ENCODE measurements at regions not wholly inside any gene's neighbourhood (a gene's known extent, or its start where the extent isn't known, plus 50 kb on each side); places are given as distances from the start of the nearest gene placed in this dataset.
"Not testable (repeated sequence)": the region's sequence is repeated elsewhere in the genome, so short reads cannot be mapped to it uniquely, and the experiment has no call there.

GRCh38 chr4:140243278-140243753, 89.3 kb upstream of the MAML3 start:
- peak; percentile 4 to 17 for DNase-seq

- DNase-seq, result no peak
Measured at GRCh38 chr4:140242357-140243277, 88.6 kb upstream of the MAML3 start.

GRCh38 chr4:140240237-140240636, 86.3 kb upstream of the MAML3 start:
- no peak for DNase-seq

- no peak for DNase-seq
Measured at GRCh38 chr4:140239311-140239710, 85.3 kb upstream of the MAML3 start.

- no peak for DNase-seq
Measured at GRCh38 chr4:140238351-140239056, 84.5 kb upstream of the MAML3 start.

GRCh38 chr4:140237616-140238350, 83.8 kb upstream of the MAML3 start:
- DNase-seq, result no peak

GRCh38 chr4:140236654-140237169, 82.7 kb upstream of the MAML3 start:
- DNase-seq, result no peak

- no peak for DNase-seq
Measured at GRCh38 chr4:140234697-140235060, 80.7 kb upstream of the MAML3 start.

GRCh38 chr4:140233791-140234696, 80.1 kb upstream of the MAML3 start:
- no peak for DNase-seq

GRCh38 chr4:140229881-140230280, 75.9 kb upstream of the MAML3 start:
- no peak for DNase-seq

GRCh38 chr4:140227286-140227685, 73.3 kb upstream of the MAML3 start:
- DNase-seq, result no peak

- no peak for DNase-seq
Measured at GRCh38 chr4:140223056-140223810, 69.2 kb upstream of the MAML3 start.

GRCh38 chr4:140222171-140222570, 68.2 kb upstream of the MAML3 start:
- no peak for DNase-seq

- DNase-seq, result no peak
Measured at GRCh38 chr4:140220058-140220457, 66.1 kb upstream of the MAML3 start.

GRCh38 chr4:140219567-140219966, 65.6 kb upstream of the MAML3 start:
- no peak for DNase-seq

- not testable (repeated sequence) for DNase-seq
Measured at GRCh38 chr4:140219070-140219469, 65.1 kb upstream of the MAML3 start.

GRCh38 chr4:140213749-140214148, 59.8 kb upstream of the MAML3 start:
- peak in 1 of 2 experiments; percentile 24 for DNase-seq

GRCh38 chr4:140213116-140213515, 59.1 kb upstream of the MAML3 start:
- DNase-seq, result no peak

- DNase-seq, result no peak
Measured at GRCh38 chr4:140212646-140213045, 58.7 kb upstream of the MAML3 start.

GRCh38 chr4:140212194-140212593, 58.2 kb upstream of the MAML3 start:
- no peak for DNase-seq

GRCh38 chr4:140211693-140212092, 57.7 kb upstream of the MAML3 start:
- DNase-seq, result no peak

All from stimulated activated CD4-positive, alpha-beta T cell treated with anti-CD3 and anti-CD28 coated beads, Interleukin-4, amount 100 ng/mL, for 4 hours (primary cell).